ENCODE measurements at regions not wholly inside any gene's neighbourhood (a gene's known extent, or its start where the extent isn't known, plus 50 kb on each side); places are given as distances from the start of the nearest gene placed in this dataset.

DNA sequence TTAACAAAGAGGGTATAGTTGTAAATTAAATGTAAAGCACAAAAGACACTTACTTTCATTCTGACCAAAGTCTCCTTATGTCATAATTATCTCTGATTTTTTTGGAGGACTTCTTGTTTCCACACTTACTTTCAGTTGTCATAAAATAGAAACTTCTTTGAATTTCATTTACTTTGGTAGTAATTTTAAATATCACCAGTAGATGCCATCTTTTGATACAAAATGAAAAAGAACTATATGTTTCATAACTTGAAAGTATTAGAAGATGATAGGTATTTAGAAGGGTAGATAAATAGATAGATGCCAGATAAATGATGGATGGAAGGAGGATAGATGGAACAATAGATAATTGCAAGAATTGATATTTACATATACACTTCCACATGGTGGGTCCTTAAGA lies 1865.3 kb upstream of the CDH9 start:
- TF ChIP-seq POLR2A (IDR thresholded peaks at IDR 0.05) (no peak), CTCF (IDR thresholded peaks at IDR 0.05) (no peak)
